ENCODE measurements at regions not wholly inside any gene's neighbourhood (a gene's known extent, or its start where the extent isn't known, plus 50 kb on each side); places are given as distances from the start of the nearest gene placed in this dataset.

DNA sequence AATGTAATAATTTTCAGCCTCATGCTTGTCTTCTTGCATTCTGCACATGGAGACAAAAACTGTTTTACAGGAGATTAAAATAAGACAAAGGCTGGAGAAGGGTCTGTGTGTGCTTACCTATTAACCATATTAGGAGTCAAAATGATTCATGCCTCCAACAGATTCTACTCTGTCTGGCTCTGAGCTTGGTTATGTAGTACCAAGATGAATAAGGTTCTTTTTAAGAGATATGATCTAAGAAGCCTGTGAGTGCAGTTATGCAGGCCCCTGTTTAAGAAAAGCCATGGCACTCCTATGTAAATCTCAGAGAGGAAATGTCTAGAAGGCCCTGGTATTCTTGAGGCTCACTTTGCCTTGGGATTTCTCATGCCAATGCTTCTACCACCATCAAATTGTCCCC lies 486.6 kb upstream of the CDH11 start:
- H3K36me3 ChIP-seq (ENCODE audit: low read depth): no peaks in the 10 kb centered on the region
- ATAC-seq: no peak
- TF ChIP-seq, protein P1, sequence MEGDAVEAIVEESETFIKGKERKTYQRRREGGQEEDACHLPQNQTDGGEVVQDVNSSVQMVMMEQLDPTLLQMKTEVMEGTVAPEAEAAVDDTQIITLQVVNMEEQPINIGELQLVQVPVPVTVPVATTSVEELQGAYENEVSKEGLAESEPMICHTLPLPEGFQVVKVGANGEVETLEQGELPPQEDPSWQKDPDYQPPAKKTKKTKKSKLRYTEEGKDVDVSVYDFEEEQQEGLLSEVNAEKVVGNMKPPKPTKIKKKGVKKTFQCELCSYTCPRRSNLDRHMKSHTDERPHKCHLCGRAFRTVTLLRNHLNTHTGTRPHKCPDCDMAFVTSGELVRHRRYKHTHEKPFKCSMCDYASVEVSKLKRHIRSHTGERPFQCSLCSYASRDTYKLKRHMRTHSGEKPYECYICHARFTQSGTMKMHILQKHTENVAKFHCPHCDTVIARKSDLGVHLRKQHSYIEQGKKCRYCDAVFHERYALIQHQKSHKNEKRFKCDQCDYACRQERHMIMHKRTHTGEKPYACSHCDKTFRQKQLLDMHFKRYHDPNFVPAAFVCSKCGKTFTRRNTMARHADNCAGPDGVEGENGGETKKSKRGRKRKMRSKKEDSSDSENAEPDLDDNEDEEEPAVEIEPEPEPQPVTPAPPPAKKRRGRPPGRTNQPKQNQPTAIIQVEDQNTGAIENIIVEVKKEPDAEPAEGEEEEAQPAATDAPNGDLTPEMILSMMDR (IDR thresholded peaks at IDR 0.05): no peak
- H3K4me1 ChIP-seq (ENCODE audit: low read depth): no peaks in the 10 kb centered on the region
- intact Hi-C loops (cut with DNase I, micrococcal nuclease): no loop called here
- H3K4me3 ChIP-seq: no peak overlapping the region
- H3K9me3 ChIP-seq: peaks cover 7% of the 10 kb centered on the region
- no peak for DNase-seq

DNA sequence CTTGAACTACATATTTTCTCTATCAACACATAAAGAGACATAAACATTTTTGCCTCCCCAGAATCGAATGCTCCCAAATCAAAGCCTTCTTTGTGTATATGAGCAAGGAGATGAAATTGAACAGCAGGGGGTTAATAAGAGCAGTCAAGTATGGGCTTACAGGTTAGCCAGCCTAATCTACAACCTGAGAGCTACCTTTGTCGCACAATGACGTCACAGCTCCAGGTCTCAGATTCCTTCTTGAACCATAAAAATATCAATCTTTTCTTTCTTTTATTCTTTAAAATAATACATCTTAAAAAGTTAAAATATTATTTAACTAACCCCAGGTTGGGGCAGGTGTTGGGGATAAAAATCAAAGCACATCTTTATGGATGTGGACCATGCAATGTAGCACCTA lies 482.9 kb upstream of the CDH11 start:
- no peak overlapping the region for H3K4me3 ChIP-seq
- TF ChIP-seq, protein P1 (IDR thresholded peaks at IDR 0.05): no peak
- intact Hi-C loops (cut with DNase I, micrococcal nuclease): no loop called here
- peaks cover 13% of the 10 kb centered on the region for H3K9me3 ChIP-seq
- H3K4me1 ChIP-seq (ENCODE audit: low read depth): no peaks in the 10 kb centered on the region
- no peak for ATAC-seq
- no peak for DNase-seq
- no peaks in the 10 kb centered on the region for H3K36me3 ChIP-seq (ENCODE audit: low read depth)

DNA sequence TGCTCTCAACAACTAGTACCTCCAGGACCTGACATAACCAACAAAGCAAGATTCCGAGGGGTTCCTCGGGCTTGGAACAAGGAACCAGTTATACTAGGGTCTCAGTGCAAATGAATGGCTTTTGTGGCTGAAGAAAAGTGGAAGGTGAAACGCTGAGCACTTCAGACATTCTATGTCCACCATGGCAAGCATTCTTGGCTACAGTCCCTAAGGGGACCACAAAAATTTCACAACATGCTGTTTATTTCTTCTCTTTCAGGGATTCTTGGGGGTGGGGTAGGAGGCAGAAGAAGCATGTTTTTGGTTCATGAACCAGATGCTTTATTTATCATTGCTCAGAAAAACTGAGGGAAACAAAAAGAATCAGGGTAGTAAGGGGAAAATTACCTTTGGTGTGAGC lies 479.9 kb upstream of the CDH11 start:
- ATAC-seq (no peak), DNase-seq (no peak)
- TF ChIP-seq, protein P1 (IDR thresholded peaks at IDR 0.05): no peak
- intact Hi-C loops (cut with DNase I, micrococcal nuclease): no loop called here
- H3K4me3 ChIP-seq: no peak overlapping the region
- H3K4me1 ChIP-seq (ENCODE audit: low read depth): no peaks in the 10 kb centered on the region
- peaks cover 9% of the 10 kb centered on the region for H3K9me3 ChIP-seq
- no peaks in the 10 kb centered on the region for H3K36me3 ChIP-seq (ENCODE audit: low read depth)

DNA sequence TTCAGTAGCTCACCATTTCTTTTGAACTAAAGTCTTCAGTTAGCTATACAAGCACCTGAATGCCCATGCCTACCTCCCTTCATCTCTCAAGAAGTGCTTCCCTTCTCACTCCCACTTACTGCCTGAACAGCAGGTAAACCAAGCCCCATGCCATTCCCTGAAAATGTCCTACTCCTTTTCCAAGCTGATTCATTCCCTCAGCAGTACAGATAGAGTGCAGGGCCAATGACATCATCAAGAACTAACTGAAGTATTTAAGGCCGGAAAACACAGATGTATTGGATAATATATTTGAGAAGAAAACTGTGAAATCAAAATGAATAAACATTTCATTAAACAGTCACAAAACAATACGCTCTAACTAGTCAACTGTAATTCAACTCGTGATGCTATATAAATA lies 478.8 kb upstream of the CDH11 start:
- no peak for DNase-seq
- no peaks in the 10 kb centered on the region for H3K4me1 ChIP-seq (ENCODE audit: low read depth)
- no peak for ATAC-seq
- H3K36me3 ChIP-seq (ENCODE audit: low read depth): no peaks in the 10 kb centered on the region
- no peak overlapping the region for H3K4me3 ChIP-seq
- H3K9me3 ChIP-seq: peaks cover 9% of the 10 kb centered on the region
- TF ChIP-seq, protein P1 (IDR thresholded peaks at IDR 0.05): no peak
- intact Hi-C loops (cut with DNase I, micrococcal nuclease): no loop called here

DNA sequence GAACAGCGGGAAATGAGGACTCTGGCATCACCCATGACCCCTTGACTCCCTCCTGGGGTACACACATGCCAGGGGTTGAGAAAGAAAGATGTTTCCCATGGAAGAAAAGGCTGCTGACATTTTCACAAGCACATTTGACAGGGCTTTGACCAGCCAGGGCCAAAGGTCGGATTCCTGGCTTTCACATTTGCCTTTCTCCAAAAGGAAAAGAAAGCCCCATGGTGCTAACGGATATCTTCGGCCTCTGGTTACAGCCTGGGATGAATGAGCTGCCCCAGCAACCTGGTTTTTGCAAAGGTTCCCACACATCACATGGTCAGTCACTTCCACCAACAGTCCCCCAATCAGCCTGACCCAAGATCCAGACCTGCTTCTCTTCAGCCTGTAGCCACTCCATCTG lies 478.2 kb upstream of the CDH11 start:
- ATAC-seq (no peak), DNase-seq (no peak)
- H3K4me1 ChIP-seq (ENCODE audit: low read depth): no peaks in the 10 kb centered on the region
- TF ChIP-seq, protein P1 (IDR thresholded peaks at IDR 0.05): no peak
- H3K9me3 ChIP-seq: peaks cover 9% of the 10 kb centered on the region
- H3K36me3 ChIP-seq (ENCODE audit: low read depth): no peaks in the 10 kb centered on the region
- intact Hi-C loops (cut with DNase I, micrococcal nuclease): no loop called here
- no peak overlapping the region for H3K4me3 ChIP-seq

DNA sequence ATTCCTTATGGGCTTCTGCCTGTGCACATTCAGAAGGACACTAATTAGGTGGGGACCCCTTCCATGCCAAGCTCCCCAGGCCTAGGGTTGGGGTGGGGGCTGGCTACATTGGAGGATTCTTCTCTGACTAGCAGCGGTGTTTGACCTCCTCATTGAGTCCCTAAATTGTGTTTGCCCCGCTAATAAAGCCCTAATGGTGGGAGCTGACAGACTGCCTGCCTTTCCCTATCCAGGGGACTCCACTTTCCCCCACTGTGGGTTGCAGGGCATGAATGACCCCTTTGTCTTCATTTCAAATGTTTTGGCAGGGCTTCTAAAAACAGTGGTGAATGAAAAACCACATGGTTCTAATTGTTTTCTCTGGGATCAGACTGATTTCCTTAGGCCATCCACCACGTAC lies 476.8 kb upstream of the CDH11 start:
- Histone ChIP-seq H3K9me3 (peaks cover 9% of the 10 kb centered on the region), H3K4me3 (no peak overlapping the region), H3K36me3 (ENCODE audit: low read depth) (no peaks in the 10 kb centered on the region), H3K4me1 (ENCODE audit: low read depth) (no peaks in the 10 kb centered on the region)
- TF ChIP-seq, protein P1 (IDR thresholded peaks at IDR 0.05): no peak
- intact Hi-C loops (cut with DNase I, micrococcal nuclease): no loop called here
- DNase-seq: no peak
- no peak for ATAC-seq
